HG03378 (cell line): ENCODE measurements at regions not wholly inside any gene's neighbourhood (a gene's known extent, or its start where the extent isn't known, plus 50 kb on each side); places are given as distances from the start of the nearest gene placed in this dataset.
"Not testable (repeated sequence)": the region's sequence is repeated elsewhere in the genome, so short reads cannot be mapped to it uniquely, and the experiment has no call there.

ENCODE experiments used
- ATAC-seq: cut with Tn5 transposase; IDR thresholded peaks from one replicate; pipeline ENCODE4 v1.9.1; 2021; ENCODE audit warnings: mild to moderate bottlenecking, moderate library complexity; ENCODE audit not compliant: unreplicated experiment

DNA sequence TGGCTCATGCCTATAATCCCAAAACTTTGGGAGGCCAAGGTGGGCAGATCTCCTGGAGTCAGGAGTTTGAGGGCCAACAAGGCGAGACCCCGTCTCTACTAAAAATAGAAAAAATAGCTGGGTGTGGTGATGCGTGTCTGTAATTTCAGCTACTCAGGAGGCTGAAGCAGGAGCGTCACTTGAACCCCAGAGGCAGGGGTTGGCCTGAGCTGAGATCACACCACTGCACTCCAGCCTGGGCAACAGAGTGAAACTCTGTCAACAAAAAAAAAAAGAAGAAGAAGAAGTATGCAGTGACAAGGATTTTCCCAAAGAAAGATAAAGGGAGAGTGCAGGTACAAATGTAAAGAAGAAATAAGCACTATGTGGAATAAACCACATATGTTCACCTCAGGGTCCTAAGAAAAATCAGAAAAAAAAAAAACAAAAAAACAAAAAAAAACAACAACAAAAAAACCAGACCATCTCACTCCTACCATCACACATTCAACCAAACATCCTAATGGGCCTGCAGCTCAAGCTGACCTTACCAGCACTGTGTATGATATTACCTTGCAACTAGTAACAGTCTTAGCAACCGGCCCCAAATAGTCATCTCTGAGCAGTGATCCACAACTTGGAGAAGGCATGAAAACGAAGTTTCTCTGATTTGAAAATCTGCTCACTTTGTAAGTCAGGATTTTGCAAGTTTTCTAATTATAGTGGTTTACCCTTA is 296.7 kb upstream of the PROK2 start:
- ATAC-seq, result no peak

DNA sequence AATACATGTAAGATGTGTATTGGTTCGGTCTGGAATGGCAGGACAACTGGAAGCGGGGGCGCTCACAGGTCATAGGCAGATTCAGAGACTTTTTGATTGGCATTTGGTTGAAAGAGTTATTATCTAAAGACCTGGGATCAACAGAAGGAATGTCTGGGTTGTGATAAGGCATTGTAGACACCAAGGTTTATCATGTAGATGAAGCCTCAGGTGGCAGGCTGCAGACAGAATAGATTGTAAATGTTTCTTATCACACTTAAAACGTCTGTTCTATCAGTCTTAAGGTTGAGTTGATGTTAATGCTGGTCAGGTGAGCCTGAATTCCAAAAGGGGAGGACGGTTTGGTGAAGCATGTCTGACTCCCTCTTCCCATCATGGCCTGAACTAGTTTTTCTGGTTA is 295.9 kb upstream of the PROK2 start:
- ATAC-seq, result no peak

DNA sequence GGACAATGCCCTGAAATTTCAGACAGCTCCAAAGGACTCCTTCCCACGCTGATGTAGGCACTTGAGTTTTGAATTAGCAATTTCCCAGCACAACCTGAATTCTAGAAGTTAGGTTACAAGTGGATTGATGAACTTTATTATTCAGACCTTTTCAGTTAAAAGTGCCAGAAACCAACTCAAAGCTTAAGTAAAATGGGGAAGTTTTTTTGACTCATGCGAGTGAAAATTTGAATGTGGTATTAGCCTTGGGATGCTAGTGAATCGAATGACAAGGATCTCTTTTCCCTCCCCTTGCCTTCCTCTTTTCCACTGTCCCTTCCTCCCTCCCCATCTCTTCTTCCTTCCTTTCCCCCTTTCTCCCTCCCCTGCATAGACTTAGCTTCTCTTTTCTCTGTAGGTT is 295.1 kb upstream of the PROK2 start:
- ATAC-seq, result no peak

DNA sequence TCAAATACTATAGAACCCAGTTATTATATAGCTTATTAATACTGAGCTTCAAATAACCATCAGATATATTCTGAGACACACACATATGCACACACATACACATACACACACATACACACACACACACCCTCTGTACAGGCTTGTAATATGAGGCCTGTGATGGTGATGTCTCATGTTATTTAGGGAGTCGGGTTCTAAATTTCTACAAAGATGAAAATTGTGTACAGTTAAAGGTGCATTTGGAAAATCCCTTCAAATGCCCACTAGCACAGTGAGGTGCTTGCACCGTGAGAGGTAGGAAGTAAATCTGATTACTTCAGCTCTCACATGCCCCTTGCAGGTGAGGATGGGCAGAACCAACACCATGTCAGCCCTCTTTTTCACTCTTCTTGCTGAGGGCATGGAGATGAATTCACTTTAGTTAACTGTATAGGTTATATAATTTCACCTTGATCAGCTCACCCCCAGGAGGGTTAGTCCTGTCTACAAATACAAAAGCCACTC is 294.5 kb upstream of the PROK2 start:
- ATAC-seq, result no peak

DNA sequence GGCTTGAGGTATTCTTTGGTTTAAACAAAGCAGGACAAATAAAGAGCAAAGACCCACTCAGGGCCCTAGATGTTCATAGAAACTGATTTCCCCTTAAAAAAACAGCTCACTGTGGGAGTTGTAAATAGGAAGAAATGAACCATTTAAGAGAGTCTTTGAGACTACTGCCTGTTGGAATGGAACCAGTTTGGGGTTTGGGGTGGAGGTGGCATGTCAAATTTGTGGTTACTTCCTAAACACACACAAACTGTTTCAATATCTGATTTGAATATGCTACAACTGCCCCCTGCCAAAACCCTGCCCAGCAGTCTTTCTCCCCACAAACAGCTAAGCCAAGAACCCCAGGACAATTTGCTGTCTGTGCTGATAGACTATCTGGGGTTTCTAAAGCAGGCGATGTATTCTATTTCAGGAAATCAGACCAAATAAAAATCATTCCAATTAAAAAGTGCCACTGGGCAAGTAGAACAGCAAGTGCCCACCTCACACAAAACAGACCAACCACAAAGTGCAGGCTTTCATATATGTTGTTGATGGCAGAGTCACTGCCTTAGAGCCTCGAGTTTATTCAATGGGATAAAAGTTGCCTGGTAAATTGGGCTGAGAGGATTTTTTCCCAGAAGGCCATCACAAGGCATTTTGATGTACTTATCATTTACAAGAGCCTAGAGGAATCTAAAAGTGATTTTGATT is 293.9 kb upstream of the PROK2 start:
- peak; percentile 19 for ATAC-seq

DNA sequence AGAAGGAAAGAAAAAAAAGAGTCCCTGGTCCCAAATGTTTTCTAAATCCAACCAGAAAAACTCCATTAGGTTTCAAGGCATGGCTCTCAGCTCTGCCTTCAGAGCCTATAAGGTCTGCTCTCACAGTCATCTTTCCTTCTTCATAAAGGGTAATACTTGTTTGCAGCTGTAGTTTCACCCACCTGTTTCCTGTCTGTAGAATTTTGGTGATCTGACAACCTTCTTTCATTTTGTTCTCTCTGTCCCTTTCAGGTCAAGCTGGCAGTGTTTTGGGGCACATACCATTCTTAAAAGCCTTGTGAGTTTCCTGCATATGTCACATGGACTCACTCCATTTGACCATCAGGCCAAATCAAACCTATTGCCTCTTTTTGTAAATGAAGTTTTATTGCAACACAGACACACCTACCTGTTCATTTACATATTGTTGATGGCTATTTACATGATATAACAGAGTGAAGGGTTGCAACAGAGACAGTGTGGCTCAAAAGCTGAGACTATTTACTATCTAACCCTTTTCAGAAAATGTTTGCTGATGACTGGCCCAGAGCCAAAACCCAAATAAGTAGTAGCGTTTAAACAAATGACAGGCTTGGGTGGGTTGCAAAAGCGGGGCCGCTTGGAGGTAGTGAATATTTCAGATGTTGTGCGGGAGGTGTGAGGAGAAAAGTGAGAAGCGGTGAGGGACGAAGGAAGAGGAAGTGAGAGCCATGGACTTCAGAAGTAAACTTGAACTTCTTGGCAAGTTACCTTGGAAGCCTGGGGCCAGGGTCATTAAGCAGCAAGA is 292.7 kb upstream of the PROK2 start:
- ATAC-seq, result peak; percentile 28

DNA sequence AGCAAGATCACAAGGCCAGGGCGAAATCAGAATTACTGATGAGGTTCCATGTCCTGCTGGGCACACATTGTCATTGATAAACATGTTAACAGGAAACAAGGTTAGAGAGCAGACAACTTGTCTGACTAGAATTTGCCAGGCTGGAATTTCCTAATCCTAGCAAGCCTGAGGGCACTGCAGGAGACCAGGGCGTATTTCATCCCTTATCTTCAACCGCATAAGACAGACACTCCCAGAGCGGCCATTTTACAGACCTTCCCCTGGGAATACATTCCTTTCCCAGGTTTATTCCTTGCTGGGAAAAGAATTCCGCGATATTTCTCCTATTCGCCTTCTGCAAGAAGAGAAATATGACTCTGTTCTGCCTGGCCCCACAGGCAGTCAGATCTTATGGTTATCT is 290.9 kb upstream of the PROK2 start:
- ATAC-seq, result not testable (repeated sequence)

DNA sequence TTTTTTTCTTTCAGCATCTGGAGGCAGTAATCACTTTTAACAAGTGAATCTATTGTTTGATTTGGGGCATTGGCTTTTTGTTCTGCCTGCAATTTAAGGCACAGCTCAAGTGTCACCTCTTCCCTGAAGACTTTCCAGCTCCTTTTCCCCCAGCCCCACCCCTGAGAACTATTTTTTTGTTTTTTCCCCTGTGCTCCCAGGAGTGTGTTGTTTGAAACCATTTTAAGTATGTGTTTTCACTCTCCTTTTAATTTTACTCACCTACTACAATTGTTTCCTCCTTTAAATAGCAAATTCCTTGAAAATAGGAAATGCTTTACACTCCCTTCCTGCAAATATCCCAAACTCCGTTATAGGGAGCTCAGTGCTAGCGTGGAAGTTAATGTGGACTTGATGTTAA is 286.7 kb upstream of the PROK2 start:
- no peak for ATAC-seq

DNA sequence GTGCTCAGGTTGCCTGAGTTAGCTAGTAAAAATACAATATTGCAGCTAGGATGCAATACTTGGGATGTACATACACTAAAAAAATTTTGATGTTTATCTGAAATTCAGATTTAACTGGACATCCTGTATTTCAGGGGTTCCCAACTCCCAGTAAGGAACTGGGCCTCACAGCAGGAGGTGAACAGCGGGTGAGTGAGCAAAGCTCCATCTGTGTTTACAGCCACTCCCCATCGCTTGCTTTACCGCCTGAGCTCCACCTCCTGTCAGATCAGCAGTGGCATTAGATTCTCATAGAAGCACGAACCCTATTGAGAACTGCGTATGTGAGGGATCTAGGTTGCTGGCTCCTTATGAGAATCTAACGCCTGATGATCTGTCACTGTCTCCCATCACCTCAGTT is 285.1 kb upstream of the PROK2 start:
- no peak for ATAC-seq

DNA sequence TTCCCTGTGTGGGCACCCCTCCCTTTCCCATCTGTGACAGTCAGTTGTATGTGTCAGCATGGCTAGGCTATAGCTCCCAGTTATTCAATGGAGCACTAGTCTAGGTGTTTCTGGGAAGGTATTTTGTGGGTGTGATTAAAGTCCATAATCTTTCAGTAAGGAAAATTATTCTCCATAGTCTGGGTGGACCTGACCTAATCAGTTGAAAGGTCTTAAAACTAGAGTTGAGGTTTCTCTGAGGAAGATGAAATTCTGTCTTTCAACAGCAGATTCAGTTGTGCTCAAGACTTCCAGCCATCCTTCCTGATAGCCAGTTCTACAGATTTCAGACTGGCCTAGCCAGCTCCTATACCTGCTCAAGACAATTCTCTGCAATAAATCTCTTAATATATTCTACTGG is 284.6 kb upstream of the PROK2 start:
- ATAC-seq, result no peak

DNA sequence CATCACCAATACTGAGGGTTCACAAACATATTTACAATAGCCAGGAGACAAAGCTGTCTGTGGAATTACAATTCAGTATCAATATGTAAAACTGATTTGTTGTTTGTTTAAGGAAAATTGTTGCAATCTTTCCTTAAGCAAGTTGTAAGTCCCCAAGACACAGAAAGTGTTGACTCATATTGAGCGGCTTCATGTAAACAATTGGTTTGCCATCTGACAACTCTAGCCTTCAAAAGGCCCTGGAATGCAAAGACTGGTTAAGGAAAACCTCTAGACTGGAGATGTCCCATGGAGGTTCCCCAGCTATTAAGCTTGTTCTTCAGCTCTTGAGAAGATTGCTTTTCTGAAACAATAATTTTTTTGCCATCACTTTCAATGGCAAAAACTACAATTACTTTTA is 283.7 kb upstream of the PROK2 start:
- no peak for ATAC-seq

DNA sequence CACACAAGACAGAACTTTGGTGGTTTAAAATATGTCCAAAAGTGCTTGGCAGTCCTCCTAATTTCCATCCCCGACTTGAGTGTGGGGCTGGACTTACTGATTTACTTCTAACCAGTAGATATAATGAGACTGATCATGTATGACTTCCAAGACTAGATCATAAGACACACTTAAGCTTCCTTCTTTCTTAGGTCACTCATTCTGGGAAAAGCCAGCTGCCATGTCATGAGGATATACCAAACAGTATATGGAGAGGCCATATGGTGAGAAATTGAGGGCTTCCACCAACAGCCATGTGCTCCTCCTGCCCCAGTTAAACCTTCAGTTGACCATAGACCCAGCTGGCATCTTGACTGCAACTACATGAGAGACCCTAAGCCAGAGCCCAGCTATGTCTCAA is 282.8 kb upstream of the PROK2 start:
- ATAC-seq, result no peak

DNA sequence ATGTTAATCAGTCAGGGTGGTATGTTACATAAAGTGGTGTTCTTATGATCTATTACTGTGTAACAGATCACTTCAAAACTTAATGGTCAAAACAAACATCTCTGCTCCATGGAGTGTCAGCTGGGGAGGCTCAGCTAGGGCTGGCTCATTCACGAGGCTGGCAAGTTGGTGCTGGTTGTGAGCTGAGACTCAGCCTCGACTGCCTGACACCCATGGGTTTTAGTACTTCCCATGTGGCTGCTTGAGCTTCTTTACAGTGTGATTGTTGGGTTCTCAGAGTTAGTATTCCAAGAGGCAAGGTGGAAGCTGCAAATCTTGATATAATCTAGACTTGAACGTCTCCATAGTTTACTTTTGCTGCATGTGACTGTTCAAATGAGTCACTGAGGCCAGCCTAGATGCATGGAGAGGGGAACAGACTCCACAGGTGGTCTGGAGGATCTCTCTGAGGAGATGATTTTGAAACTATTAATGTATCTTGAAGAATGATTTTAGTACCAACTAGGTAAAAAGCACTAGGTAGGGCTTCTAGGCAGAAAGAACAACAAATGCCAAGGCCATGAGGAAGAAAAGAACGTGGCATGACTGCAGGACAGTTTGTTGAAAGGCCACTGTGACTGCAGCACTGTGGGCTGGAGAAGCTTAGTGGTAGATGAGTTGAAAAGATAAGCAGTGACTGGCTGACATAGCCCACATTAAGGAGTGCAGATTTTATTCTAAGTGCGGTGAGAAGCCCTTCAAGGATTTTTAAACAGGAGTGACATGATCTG is 281.1 kb upstream of the PROK2 start:
- ATAC-seq, result no peak

DNA sequence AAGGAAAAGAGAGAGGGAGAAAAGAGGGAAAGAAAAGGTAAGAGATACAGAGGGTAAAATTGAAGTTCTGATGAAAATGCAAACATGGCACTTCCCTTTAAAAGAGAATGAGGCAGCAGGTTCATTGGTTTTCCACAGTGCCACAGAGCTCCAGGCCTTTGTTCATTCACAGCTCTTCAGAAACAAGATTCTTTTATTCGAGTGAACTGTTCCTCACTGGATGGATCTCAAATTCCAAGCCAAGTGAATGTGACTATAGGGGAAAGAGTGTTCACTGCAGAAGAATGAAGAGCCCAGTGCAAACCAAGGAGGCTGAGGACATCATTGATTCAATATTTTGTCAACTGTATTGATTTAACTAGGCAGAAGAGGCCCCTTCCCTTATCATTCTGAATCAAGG is 280.3 kb upstream of the PROK2 start:
- ATAC-seq, result no peak

DNA sequence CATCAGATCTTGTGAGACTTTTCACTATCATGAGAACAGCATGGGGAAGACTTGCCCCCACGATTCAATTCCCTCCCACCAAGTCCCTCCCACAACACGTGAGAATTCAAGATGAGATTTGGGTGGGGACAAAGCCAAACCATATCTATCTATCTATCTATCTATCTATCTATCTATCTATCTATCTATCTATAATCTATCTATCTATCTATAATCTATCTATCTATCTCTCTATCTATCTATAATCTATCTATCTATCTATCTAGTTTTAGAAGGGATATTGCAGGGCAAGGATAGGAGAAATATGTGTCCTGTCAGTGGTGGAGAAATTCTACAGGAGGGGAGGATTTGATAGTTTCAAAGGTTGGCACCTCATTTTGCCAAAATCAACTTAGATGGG is 279.8 kb upstream of the PROK2 start:
- not testable (repeated sequence) for ATAC-seq

DNA sequence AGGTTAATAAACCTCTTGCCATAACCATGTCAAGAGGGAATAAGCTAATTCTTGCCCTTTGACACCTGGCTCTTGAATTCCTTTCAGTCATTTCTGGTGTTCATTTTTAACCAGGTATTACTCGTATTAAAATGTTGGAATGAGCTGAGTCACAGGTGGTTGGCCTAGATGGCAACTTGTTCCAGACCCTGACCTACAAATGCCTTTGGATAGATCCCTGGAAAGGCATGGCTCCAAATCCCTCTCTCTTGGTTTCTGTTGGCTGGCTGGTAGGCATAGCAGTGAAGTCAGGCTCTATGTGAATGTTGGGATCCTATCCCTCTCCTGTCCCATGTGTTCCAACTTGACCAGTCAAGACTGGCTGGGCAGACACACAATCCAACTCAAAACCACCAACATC is 277.1 kb upstream of the PROK2 start:
- no peak for ATAC-seq

DNA sequence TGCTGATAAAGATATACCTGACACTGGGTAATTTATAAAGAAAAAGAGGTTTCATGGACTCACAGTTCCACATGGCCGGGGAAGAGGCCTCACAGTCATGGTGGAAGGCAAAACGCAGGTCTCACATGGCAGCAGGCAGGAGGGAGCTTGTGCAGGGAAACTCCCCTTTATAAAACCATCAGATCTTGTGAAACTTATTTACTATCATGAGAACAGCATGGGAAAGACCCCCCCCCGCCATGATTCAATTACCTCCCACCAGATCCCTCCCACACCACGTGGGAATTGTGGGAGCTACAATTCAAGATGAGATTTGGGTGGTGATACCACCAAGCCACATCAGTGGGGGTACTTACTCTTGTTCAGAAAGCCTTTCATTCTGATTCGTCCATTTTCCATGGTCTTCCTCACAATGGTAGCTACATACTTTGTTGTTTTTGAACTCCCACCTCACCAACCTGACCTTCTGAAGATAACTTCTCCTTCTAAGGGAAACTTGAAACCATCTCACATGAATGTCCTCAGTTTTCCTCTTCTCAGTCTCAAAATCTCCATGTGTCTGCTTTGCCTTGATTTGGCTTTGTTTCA is 275.6 kb upstream of the PROK2 start:
- no peak for ATAC-seq

DNA sequence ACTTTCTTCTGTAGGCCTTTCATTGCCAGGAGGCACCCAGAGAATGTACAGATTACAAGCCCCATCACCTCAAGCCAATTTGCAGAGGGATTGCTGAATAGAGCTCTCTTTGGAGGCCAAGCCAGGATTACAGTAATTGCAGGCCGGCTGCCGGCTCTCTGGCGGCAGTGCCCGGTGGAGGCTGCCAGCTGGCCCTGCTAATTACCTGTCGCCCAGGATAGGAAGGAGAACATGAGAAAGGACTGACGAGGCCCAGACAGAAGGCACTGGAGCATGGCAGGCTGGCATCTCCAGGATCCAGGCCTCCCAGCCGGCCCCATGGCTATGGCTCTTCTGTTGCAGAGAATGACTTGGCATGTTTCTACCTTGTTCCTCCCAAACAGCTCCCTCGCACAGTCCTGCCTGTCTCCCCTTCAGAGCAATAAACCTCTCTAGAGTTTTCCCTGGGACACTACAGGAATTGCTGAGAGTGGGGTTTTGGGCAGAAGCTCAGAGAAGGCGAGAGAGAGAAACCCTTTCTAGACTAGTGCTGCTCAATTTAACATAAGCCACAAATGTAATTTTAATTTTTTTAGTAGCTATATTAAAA is 273.6 kb upstream of the PROK2 start:
- no peak for ATAC-seq

DNA sequence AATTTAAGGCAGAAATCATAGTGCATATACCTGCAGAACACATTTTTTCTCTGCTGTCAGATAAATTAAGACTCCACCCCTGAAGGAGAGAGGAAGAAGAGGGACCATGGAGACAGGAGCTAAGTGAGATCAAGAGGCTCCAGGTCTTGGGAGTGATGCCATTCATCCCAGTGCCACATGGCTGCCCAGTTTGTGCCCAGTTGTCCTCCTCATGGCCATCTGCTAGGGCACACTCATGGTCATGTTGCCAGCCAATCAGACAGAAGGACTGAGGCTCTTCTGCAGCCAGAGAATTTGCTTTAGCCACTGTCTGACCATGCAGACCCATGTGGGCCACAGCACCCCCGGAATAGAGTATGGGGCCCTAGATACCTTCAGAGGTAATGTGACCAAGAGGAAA is 270.5 kb upstream of the PROK2 start:
- no peak for ATAC-seq

DNA sequence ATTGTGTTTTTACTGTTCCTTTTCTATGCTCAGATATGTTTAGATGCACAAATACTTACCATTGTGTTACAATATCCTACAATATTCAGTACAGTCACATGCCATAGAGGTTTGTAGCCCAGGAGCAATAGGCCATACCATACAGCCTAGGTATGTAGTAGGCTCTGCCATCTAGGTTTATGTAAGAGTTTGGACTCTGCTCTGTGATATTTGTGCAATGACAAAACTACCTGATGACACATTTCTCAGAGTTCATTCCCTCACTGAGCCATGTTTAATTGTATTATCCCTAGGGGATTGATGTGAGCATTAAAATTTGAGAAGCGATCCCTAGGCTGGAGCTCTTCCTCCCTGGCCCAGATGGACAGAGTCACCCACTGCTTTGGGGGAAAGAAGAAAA is 270.0 kb upstream of the PROK2 start:
- ATAC-seq, result no peak
